Activated CD4-positive, CD25-positive, alpha-beta regulatory T cell treated with anti-CD3 and anti-CD28 coated beads, Interleukin-2, amount 50 U/mL, for 24 hours (primary cell): ENCODE measurements at regions not wholly inside any gene's neighbourhood (a gene's known extent, or its start where the extent isn't known, plus 50 kb on each side); places are given as distances from the start of the nearest gene placed in this dataset.
"Not testable (repeated sequence)": the region's sequence is repeated elsewhere in the genome, so short reads cannot be mapped to it uniquely, and the experiment has no call there.

Experiments used
- ATAC-seq, 2 donors: fragments of 150-1000 bp; cut with Tn5 transposase; one replicate each; pipeline ENCODE4 v1.10.0; 2021; ENCODE audit warnings: mild to moderate bottlenecking in 1 of 2, moderate library complexity in 1 of 2

DNA sequence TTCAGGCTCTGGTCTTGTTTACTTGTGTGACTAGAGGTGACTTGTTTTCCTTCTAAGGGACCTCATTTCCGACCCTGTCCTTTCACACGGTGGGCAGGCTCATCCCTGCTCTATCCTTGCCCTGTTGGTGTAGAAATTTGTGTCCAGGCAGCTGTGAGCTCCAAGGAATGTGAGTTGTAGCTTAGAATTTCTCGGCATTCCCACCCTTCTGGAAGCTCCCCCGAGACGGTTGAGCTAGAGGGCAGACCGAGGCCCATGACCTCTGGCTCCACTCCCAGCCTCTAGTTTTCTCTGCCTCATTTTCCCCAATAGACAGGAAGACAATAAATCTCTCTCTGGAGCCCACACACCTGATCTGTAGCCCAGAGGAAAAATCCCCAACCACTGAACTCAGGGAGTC, 100.9 kb downstream of the NAV1 start:
- no peak for ATAC-seq

DNA sequence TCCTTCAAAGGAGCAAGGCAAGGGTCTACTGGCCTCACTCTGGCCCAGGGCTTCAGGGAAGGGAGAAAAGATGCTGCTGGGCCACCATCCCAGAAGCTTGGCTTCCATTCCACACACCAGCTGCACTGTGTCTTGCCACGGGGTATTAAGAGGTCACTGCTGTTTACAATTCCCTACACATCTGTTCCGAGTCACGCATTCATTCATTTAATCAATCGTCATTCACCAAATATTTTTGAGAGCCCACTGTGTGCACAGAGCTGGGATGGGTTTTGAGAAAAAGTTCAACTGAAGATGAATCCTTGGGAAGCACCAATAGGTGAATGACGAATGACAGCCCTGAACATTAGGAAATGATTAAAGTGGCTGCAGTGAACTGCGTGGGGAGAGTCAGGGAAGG, 101.7 kb downstream of the NAV1 start:
- ATAC-seq, result no peak

DNA sequence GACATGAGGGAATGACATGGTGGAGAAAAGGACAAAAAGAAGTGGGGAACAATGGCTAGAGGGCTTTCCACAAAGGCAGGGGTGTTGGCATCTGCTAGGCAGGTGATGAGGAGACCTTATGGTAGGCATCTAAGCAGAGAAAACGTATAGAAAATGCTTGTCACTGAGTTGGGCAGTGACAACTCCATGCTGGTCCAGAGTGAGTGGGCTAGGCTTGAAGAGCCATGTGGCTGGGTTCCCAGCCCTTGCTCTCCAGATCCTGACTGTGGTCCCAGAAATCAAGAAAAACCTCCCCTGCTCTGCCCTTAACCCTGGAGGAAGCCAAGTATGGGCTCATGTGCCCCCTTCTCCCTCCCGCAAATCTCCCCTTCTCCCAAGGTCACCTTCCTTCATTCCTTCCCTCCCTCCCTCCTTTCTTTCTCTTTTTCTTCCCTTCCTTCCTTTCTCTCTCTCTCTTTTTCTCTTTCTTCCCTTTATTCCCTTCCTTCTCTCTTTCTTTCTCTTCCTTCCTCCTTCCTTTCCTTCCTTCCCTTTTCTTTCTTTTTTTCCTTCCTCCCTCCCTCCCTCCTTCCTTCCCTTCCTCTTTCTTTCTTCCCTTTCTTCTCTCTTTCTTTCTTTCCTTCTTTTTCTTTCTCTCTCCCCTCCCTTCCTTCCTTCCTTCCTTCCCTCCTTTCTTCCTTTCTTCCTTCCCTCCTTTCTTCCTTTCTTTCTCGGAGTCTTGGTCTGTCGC, 102.8 kb downstream of the NAV1 start:
- ATAC-seq, result no peak

DNA sequence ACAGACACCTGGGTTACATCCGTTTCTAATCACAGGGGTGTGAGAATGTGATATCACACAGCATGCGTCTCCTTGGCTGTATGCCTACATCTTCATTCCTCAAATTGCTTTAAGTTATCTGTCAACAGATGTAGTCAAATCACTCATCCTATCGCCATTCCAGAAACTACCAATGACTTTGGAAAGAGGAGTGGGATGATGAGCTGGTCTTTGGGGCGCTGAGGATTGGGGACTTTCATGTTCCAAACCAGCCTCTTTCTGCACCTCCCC, 104.8 kb downstream of the NAV1 start:
- ATAC-seq, result no peak

DNA sequence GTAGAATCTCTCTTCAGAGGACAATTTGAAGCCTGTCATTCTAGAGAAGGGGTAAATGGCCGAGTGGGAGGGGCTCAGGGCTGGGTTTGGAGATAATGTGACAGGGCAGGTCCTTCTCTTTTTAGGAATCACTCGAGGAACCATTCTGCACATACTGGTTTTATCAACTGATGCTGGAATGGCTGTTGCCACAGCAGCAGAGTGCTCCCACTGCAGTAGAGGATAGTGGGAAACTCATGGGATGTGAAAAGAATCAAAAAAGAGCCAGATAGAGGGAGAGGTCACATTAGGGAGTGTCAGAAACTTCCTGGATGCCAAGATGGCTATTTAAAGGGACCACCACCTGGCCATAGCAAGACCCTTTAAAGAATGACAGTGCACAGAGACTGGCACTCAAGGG, 105.3 kb downstream of the NAV1 start:
- no peak for ATAC-seq

DNA sequence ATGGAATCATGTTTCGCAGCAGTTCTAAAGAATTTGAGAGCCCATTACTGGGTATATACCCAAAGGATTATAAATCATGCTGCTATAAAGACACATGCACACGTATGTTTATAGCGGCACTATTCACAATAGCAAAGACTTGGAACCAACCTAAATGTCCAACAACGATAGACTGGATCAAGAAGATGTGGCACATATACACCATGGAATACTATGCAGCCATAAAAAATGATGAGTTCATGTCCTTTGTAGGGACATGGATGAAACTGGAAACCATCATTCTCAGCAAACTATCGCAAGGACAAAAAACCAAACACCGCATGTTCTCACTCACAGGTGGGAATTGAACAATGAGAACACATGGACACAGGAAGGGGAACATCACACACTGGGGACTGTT, 106.1 kb downstream of the NAV1 start:
- ATAC-seq, result not testable (repeated sequence)

DNA sequence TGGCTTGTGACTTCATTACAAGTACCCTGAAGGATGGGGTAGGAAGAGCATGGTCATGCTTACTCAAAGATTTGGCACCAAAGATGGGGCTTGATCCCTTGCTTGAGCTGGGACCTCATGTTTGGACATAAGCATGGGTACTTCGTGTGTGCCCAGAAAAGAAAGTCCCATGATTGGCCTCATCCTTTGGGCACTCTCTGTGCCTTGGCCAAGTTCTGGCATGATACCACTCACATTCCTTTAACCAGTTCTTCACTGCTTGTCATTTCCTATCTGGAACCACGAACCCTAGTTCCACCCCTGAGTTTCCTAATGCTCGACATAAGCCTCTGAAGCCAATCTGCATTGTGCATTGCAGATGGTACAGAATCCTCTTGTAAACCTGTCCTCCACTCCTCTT, 107.0 kb downstream of the NAV1 start:
- ATAC-seq, result no peak

DNA sequence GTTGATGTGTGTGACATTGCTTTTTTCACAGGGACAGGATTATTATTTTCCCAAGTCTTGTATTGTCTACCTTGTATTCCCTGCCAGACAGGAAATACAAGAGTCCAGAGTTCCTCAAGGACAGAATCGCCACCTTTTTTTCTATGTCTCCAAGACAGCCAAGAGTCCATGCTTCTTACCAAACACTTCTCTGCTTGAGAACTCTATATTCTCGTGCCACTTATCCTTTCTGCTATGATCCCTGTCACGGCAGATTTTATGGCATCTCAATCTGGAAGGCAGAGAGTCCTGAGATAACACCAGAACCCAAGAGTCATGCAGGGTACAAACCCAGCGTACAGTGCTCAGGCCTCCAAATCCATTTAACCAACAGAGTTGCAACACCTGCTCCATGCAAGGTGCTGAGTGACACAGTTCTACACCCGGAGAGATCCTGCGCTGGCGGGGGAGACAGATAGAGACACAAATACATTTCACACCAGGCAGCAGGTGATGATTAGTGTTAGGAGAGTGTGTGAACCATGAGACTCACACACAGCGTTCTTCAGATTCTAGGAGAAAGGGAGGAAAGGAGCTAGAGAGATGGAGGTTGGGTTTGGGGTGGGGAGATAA, 107.6 kb downstream of the NAV1 start:
- no peak for ATAC-seq

DNA sequence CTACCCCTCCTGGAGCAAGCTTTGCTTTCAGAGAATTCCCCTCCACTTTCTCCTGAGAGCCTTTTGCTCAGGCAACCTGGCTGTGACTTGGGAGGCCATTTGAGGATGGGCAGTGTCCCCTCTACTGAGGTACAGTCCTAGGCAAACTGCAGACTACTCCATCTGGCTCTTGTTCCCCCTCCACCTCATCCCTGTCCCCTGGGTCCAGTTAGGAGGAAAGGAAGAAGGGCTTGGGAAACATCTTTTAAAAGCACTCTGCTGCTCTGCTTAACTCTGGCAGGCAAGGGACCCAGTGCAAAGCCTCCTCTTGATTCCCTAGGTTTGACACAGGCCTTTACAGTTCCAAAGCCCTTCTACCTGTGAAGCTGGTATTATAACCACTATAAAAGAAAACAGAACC, 108.2 kb downstream of the NAV1 start:
- ATAC-seq, result no peak

DNA sequence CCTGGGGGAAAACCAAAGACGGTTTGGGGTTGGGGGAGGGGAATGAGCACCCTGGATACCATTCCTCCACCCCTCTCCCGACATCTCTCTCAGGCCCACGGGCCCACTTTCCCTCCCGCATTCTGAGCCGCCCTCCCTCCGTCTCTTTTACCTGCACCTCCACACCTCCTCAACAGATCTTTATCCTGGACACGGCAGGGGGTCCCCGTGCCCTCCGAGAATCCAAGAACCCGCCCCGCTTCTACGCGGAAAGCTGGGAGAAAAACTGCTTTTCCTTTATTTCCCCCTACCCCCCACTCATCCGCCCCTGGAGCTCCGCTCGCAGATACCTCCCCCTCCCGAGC, 108.8 kb downstream of the NAV1 start:
- no peak for ATAC-seq

DNA sequence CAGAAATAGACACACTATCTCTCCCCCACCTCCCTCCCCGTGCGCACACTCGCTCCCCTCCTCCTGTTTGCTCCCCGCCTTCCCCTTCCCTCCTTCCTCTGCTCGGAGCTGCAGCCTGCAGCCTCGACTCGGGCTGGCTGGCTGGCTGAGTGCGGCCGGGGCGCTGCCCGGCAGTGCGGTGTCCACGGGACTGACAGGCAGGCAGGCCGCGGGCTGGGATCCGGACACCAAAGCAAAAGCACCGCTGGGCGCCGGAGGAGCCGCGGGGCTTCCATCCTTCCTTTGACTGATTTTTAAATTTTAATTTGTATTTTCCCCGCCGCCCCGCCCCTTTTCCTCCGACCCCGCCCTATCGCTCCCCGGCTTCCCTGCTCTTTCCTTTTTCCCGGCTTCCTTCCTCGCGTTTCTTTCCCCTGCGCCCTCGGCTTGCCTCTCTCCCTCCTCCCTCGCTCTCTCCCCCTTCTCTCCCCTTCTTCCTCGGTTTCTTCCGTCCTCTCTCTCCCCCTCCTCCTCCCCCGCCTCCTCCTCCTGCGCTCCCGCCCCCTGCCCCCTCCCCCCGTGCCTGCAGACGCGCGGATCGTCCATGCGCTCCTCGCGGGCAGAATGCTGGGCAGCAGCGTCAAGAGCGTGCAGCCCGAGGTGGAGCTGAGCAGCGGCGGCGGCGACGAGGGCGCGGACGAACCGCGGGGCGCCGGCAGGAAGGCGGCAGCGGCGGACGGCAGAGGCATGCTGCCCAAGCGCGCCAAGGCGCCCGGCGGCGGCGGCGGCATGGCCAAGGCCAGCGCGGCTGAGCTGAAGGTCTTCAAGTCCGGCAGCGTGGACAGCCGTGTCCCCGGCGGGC, 109.4 kb downstream of the NAV1 start:
- ATAC-seq, result no peak

DNA sequence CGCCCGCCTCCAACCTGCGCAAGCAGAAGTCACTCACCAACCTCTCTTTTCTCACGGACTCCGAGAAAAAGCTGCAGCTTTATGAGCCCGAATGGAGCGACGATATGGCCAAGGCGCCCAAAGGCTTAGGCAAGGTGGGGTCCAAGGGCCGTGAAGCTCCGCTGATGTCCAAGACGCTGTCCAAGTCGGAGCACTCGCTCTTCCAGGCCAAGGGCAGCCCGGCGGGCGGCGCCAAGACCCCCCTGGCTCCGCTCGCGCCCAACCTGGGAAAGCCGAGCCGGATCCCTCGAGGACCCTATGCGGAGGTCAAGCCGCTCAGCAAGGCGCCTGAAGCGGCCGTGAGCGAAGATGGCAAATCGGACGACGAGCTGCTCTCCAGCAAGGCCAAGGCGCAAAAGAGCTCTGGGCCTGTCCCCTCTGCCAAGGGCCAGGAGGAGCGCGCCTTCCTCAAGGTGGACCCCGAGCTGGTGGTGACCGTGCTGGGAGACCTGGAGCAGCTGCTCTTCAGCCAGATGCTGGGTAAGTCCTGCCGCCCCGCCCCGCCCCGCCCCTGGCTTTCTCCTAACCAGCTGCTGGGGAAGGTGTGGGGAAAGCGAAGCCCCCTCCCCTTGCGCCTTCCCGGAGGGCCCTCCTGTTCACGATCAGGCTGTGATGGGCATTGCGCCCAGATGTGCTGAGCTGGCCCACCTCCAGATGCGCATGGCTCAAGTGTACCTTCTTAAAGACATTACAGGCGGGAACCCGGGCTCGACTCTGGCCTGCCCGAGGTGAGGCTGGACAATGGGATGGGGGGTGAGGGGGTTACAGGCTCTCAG, 110.2 kb downstream of the NAV1 start:
- no peak for ATAC-seq

DNA sequence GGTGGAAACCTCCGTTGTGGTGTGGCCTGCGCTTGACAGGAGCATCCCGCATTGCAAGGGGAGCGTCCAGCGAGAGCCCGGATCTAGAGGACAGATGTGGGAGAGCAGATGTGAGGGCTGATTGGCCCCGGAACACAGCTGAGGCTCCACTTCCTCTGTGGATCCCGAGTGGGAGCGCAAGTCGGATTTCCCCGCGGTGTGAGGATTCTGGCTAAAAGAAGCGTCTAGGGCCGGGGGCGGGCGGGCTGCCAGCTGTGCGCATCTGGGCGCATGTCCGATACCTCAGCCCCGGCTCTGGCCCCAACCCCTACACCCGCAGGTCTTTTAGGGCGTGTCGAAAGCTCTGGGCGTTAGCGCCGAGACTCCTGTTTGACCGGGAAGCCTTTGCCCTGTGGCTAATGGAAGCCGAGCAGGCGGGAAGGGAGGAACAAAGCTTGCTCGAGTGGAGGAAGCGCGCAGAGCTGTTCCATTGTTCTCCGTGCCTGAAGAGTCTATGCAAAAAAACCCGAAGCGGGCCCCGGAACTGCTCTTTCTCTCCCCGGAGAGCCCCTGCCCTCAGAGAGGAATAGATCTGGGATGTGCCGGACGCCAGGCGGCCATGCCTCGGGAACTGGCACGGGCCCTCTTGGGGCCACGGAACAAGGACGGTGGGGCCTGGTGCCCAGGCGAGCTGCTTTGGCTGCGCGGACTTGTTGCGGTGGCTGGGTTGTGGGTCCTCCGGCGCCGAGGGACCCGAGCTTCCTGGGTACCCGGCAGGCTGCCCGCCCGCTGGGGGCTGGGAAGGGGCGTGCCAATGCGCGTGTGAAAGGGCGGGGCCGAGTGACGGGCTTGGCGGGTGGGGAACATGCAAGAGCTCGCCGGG, 111.1 kb downstream of the NAV1 start:
- ATAC-seq, result no peak

DNA sequence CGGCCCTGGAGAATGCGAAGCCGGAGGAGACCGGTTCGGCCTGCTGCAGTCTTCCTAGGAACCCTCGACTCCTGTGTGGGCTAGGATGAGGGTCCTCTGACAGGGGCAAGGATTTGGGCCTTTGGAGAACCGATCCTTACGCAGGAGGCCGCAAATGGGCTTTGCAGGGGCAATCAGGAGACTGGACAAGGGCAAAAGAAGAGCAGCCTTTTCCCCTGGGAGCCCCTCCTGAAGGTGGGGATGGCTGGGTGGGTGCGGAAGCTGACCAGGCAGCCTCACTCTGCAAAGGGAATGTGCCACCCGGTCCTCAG, 111.7 kb downstream of the NAV1 start:
- ATAC-seq, result no peak

DNA sequence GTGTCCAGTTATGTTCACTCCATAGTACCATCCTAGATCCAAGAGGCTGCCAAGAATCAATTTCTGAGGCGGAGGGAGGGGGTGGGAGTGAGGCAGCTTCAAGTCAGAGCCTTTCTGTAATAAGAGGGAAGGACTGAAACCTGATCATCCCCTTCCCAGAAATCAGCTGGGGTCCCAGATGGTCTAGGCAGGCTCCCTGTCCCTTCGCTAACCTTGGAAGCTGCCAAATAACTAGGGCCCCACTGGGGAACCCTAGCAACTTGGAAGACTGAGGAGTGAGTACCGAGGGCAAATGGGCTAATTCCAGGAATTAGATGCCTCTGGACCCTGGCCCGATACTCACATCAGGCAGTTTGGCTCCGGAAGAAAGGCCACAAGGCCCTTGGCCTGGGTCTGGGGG, 113.3 kb downstream of the NAV1 start:
- no peak for ATAC-seq

DNA sequence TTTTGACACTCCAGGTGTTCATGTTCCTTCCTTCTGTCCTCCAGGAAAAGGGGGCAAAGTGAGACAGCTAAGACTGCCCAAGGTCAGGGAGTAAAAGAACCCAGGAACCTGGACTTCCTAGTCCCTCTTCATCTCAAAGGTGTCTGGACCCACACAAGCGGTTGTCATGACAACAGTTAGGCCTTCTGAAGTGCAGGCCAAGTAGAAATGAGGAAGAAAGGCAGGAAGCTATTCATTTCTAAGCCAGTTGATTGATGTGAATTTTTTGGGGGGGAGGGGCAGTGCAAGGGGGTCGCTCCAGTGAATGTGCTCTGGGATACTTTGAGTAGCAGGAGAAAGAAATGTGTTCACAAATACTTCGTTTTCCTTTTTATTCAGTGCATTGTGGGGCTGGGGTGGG, 114.3 kb downstream of the NAV1 start:
- ATAC-seq, result no peak

DNA sequence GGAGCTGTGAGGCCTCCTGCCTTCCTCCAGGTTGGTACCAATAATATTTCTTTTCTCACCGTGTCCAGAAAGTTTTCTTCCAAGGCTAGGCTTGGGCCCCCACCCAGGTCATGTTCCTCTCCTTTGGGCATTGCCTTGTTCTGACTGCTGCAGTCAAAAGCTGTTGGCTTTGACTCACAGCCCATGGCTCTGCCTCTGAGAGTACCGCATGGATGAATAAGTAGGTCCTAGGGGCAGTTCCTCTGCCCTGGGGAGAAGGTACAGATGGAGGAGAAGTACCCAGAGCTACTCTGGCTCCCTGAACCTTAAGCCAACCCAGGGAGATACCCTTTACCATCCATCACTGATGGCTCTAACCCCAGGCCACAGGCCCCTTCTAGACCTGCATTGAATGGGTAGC, 115.0 kb downstream of the NAV1 start:
- no peak for ATAC-seq

DNA sequence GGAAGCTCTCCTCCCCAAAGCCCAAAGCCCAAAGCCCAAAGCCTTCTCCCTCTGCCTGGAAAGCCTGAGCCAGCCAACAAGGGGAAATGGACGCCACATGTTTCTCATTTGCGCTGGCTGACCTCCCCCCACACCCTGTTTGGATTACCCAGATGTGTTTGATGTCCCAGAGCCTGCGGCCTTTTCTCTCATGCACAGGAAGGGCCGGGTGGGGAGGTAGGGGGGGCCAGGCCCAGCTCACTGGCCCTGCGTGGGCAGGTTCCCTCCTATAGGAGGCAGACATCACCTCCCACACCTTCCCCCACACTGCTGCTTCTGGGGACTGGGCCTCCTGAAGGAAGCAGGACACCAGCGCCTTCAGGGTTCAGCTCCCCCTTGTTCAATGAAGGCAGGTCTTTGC, 116.3 kb downstream of the NAV1 start:
- ATAC-seq, result no peak

DNA sequence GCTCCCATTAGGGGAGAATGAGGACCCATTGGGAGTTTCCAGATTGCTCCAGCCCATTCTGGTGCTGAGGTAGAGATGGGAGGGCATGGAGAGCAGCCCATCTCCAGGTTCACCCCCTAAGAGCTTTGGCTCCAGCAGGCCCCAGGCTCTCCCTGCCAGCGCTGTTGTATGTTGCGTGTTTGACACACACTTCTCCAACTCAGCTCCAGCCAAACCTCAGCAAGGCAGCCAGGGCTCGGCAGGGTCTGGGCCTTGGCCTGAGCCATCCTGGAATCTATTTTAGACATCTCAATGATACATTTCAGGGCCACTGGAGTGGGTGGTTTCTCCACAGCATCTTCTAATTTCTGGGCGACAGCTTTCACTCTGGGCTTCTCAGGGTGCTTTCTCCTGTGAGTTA, 117.0 kb downstream of the NAV1 start:
- no peak for ATAC-seq

DNA sequence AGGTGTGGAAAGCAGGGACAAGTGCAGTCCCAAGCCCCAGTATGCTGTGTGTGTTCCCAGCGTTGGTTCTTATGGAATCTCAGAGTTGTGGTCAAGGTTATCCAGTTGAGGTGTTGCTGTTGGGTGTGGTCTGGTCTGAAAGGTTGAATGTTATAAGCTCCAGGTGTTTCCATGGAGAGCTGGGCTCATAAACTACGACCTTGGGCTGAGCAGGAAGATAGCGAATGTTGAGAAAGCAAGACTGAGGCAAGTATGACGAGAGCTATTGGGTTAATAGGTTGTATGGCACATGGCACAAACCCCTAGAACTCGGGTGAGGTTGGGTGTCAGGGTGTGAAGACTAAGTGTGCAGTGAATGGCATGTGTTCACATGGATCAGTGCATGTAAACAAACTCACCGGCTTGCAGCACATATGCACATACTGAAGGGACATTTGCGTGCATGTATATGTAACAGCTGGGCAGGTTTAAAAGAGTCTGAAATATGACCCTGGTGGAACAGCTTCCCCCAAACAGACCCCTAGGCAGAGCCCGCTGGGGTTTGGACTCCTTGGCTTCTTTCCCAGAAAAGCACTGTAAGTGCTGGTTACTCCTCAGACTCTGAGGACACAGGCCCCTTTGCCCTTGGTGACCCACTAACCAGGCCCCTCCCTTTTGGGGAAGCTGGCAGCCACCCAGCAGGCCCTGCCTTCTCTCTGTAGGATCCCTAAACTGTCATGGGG, 117.5 kb downstream of the NAV1 start:
- no peak for ATAC-seq

DNA sequence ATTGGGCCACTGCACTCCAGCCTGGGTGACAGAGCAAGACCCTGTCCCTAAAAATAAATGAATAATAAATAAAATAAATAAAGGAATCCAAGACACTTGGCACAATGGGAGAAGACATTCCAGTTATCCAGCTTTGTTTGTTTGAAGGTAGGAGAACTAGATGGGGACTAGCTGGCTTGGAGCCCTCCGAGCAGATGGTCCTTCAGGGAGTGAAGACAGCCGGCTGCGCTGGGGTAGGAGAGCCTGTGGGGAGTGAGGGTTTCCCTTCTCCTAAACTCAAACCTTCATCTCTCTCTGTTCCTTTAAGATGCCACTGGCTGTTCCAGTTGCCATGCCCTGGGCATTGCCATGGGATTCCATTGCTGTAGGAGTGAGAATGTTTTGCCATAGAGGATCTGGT, 120.6 kb downstream of the NAV1 start:
- no peak for ATAC-seq
